H1 (cell line): ENCODE measurements at regions not wholly inside any gene's neighbourhood (a gene's known extent, or its start where the extent isn't known, plus 50 kb on each side); places are given as distances from the start of the nearest gene placed in this dataset.
A peak's percentile ranks its signal among the peaks of the same experiment; 100 is the strongest.

Source experiments
- CTCF ChIA-PET: fragments of 300-600 bp; sonication (Branson Sonifier 250); formaldehyde crosslinking; loops from one replicate; lab custom pipeline; 2021; ENCODE audit not compliant: partially characterized antibody; lab: Charles Lee
- POLR2A ChIA-PET: fragments of 300-600 bp; sonication (Branson Sonifier 250); formaldehyde crosslinking; loops from one replicate; lab custom pipeline; 2021; ENCODE audit warnings: inconsistent platforms; ENCODE audit not compliant: partially characterized antibody; lab: Charles Lee
- DNase-seq, 2 experiments: peaks; one replicate each; pipeline versions ENCODE4 v3.0.0 to v3.0.0-alpha.2; 2010 to 2022; ENCODE audit warnings: low spot score in 2 of 2, low read depth in 1 of 2, mixed read lengths in 1 of 2
- FAIRE-seq: peaks from 2 replicates; lab custom pipeline; 2011; peaks lifted over from hg19 to GRCh38; lab: Jason Lieb, UNC
- H2AFZ ChIP-seq: 2 replicates; pipeline ENCODE4 v1.8.1; 2012; ENCODE audit warnings: low read length, inconsistent platforms
- H2AK5ac ChIP-seq: 2 replicates; pipeline ENCODE4 v1.6.1; 2013; ENCODE audit warnings: low read depth, low read length
- H2BK120ac ChIP-seq: replicated peaks from 2 replicates; pipeline ENCODE3; 2013; ENCODE audit warnings: low read depth, low read length, inconsistent platforms
- H2BK12ac ChIP-seq: 2 replicates; pipeline ENCODE4 v1.6.1; 2013; ENCODE audit warnings: low read depth, low read length
- H2BK15ac ChIP-seq: 2 replicates; pipeline ENCODE4 v1.6.1; 2013; ENCODE audit warnings: low read length
- H2BK20ac ChIP-seq: 2 replicates; pipeline ENCODE4 v1.6.1; 2013; ENCODE audit warnings: low read length
- H2BK5ac ChIP-seq: 2 replicates; pipeline ENCODE4 v1.6.1; 2013; ENCODE audit warnings: low read depth, low read length
- H3K14ac ChIP-seq: 2 replicates; pipeline ENCODE4 v1.6.1; 2013; ENCODE audit warnings: inconsistent platforms; ENCODE audit not compliant: insufficient read length
- H3K18ac ChIP-seq: 2 replicates; pipeline ENCODE4 v1.6.1; 2013; ENCODE audit warnings: low read length; ENCODE audit errors: extremely low read depth
- H3K23ac ChIP-seq: 2 replicates; pipeline ENCODE4 v1.6.1; 2013; ENCODE audit warnings: inconsistent platforms; ENCODE audit not compliant: insufficient read length
- H3K23me2 ChIP-seq: 2 replicates; pipeline ENCODE4 v1.6.1; 2013; ENCODE audit warnings: low read depth, low read length
- H3K27ac ChIP-seq: 2 replicates; pipeline ENCODE4 v1.6.1; 2011; ENCODE audit warnings: low read depth, low read length, inconsistent platforms
- H3K27me3 ChIP-seq, 4 experiments: replicated peaks in 1 of 4; 1 replicate in 1 of 4; 2 replicates in 3 of 4; pipeline versions ENCODE4 v1.6.1 to v1.8.1; 2011 to 2013; ENCODE audit warnings: low read length in 3 of 4, mild to moderate bottlenecking in 3 of 4, inconsistent platforms in 2 of 4, mixed read lengths in 2 of 4, moderate library complexity in 1 of 4; ENCODE audit not compliant: control insufficient read depth in 3 of 4, insufficient read depth in 3 of 4; ENCODE audit errors: extremely low read depth in 1 of 4
- H3K36me3 ChIP-seq, 4 experiments: 2 replicates each; pipeline versions ENCODE4 v1.6.1 to v1.8.1; 2011 to 2013; ENCODE audit warnings: mild to moderate bottlenecking in 4 of 4, low read length in 3 of 4, moderate library complexity in 2 of 4, control low read depth in 1 of 4, inconsistent platforms in 1 of 4; ENCODE audit not compliant: insufficient read depth in 4 of 4, control insufficient read depth in 2 of 4
- H3K4ac ChIP-seq: replicated peaks from 2 replicates; pipeline ENCODE3; 2013; ENCODE audit warnings: low read length, low read depth, mixed read lengths, inconsistent platforms; ENCODE audit not compliant: insufficient read length
- H3K4me1 ChIP-seq, 4 experiments: replicated peaks in 1 of 4; 1 replicate in 1 of 4; 2 replicates in 3 of 4; pipeline versions ENCODE4 v1.6.1 to v1.8.1; 2011 to 2013; ENCODE audit warnings: low read length in 3 of 4, inconsistent platforms in 2 of 4, mixed read lengths in 1 of 4; ENCODE audit not compliant: insufficient read depth in 4 of 4, control insufficient read depth in 3 of 4
- H3K4me2 ChIP-seq, 2 experiments: 2 replicates each; pipeline versions ENCODE4 v1.6.1 to v1.8.1; 2011 to 2013; ENCODE audit warnings: low read depth in 2 of 2, low read length in 2 of 2, control low read depth in 1 of 2, inconsistent platforms in 1 of 2, mild to moderate bottlenecking in 1 of 2; ENCODE audit not compliant: insufficient read depth in 1 of 2
- H3K4me3 ChIP-seq, 4 experiments: fragments of 200-600, 300-600 bp in 1 of 4; sonication (generic), shearing (Covaris generic), sonication (Bioruptor Twin) in 1 of 4; 2 replicates each; pipeline versions ENCODE4 v1.5.1 to v1.8.1; 2011 to 2016; ENCODE audit warnings: low read length in 4 of 4, low read depth in 3 of 4, control low read depth in 2 of 4, inconsistent platforms in 2 of 4, mild to moderate bottlenecking in 2 of 4, mixed read lengths in 1 of 4, moderate library complexity in 1 of 4; ENCODE audit not compliant: insufficient read depth in 2 of 4; ENCODE audit errors: extremely low read depth in 1 of 4
- H3K56ac ChIP-seq: replicated peaks from 2 replicates; pipeline ENCODE3; 2013; ENCODE audit warnings: low read depth, mild to moderate bottlenecking, mixed read lengths, low read length, inconsistent platforms; ENCODE audit not compliant: insufficient read length
- H3K79me1 ChIP-seq: 2 replicates; pipeline ENCODE4 v1.6.1; 2013; ENCODE audit warnings: low read depth, low read length, control low read depth
- H3K79me2 ChIP-seq, 2 experiments: 2 replicates each; pipeline versions ENCODE4 v1.6.1 to v1.8.1; 2012 to 2013; ENCODE audit warnings: low read length in 2 of 2, mild to moderate bottlenecking in 2 of 2, inconsistent platforms in 1 of 2; ENCODE audit not compliant: insufficient read depth in 2 of 2, control insufficient read depth in 1 of 2
- H3K9ac ChIP-seq, 4 experiments: replicated peaks in 1 of 4; 1 replicate in 1 of 4; 2 replicates in 3 of 4; pipeline versions ENCODE4 v1.6.1 to v1.8.1; 2011 to 2013; ENCODE audit warnings: low read depth in 3 of 4, low read length in 3 of 4, control low read depth in 2 of 4, mild to moderate bottlenecking in 2 of 4, moderate library complexity in 2 of 4, inconsistent platforms in 1 of 4; ENCODE audit errors: extremely low read depth in 1 of 4
- H3K9me3 ChIP-seq, 2 experiments: 2 replicates each; pipeline versions ENCODE4 v1.6.1 to v1.8.1; 2012 to 2013; ENCODE audit warnings: mild to moderate bottlenecking in 2 of 2, moderate library complexity in 2 of 2, control low read depth in 1 of 2, inconsistent platforms in 1 of 2, low read depth in 1 of 2, low read length in 1 of 2, mixed read lengths in 1 of 2; ENCODE audit not compliant: insufficient read depth in 2 of 2
- H4K20me1 ChIP-seq, 2 experiments: replicated peaks in 1 of 2; 2 replicates each; pipeline versions ENCODE3 to v1.8.1; 2011 to 2013; ENCODE audit warnings: inconsistent platforms in 2 of 2, low read length in 2 of 2, mild to moderate bottlenecking in 1 of 2; ENCODE audit not compliant: insufficient read depth in 2 of 2, control insufficient read depth in 1 of 2
- H4K5ac ChIP-seq: 2 replicates; pipeline ENCODE4 v1.6.1; 2013; ENCODE audit warnings: low read length, low read depth, mixed read lengths, inconsistent platforms; ENCODE audit not compliant: insufficient read length
- H4K8ac ChIP-seq: 2 replicates; pipeline ENCODE4 v1.8.0; 2013; ENCODE audit warnings: mild to moderate bottlenecking, moderate library complexity, low read length, inconsistent platforms; ENCODE audit not compliant: insufficient read depth; ENCODE audit errors: extremely low read depth
- H4K91ac ChIP-seq: replicated peaks from 2 replicates; pipeline ENCODE3; 2013; ENCODE audit warnings: low read length, mixed read lengths, inconsistent platforms; ENCODE audit not compliant: insufficient read length
- ASH2L ChIP-seq: fragments of 200-600, 300-600 bp; sonication (generic); IDR thresholded peaks from one replicate; pipeline ENCODE4 v1.7.1; 2017; ENCODE audit warnings: low read length
- CBX5 ChIP-seq: fragments of 300-800, 300-1000 bp; sonication (generic); IDR thresholded peaks from 2 replicates; pipeline ENCODE4 v1.7.1; 2016; ENCODE audit warnings: antibody characterized with exemption, low read length, low read depth
- CHD1 ChIP-seq: IDR thresholded peaks from 2 replicates; pipeline ENCODE4 v1.6.1; 2012; ENCODE audit warnings: low read depth, low read length, improper control_type of control experiment
- GABPA ChIP-seq: IDR thresholded peaks from 2 replicates; pipeline ENCODE4 v1.6.1; 2011; ENCODE audit warnings: mild to moderate bottlenecking, low read length, moderate library complexity, borderline replicate concordance; ENCODE audit not compliant: insufficient read depth
- GTF2F1 ChIP-seq: IDR thresholded peaks from 2 replicates; pipeline ENCODE4 v1.6.1; 2012; ENCODE audit warnings: low read depth, low read length, improper control_type of control experiment, borderline replicate concordance
- KDM1A ChIP-seq: fragments of 200-600, 300-600 bp; sonication (generic); IDR thresholded peaks from 2 replicates; pipeline ENCODE4 v1.7.1; 2016; ENCODE audit warnings: mild to moderate bottlenecking, low read length, borderline replicate concordance
- MAFK ChIP-seq: IDR thresholded peaks from 2 replicates; pipeline ENCODE4 v1.6.1; 2012; ENCODE audit warnings: low read depth, mild to moderate bottlenecking, improper control_type of control experiment, low read length
- NRF1 ChIP-seq: IDR thresholded peaks from 2 replicates; pipeline ENCODE4 v1.6.1; 2011; ENCODE audit warnings: mild to moderate bottlenecking, low read depth, low read length, improper control_type of control experiment
- RBBP5 ChIP-seq: IDR thresholded peaks from 2 replicates; pipeline ENCODE4 v1.7.1; 2012; ENCODE audit warnings: low read depth, mild to moderate bottlenecking, inconsistent platforms, low read length, moderate library complexity, borderline replicate concordance
- RXRA ChIP-seq: IDR thresholded peaks from 2 replicates; pipeline ENCODE4 v1.6.1; 2011; ENCODE audit warnings: low read depth, mild to moderate bottlenecking, low read length, moderate library complexity; ENCODE audit not compliant: insufficient read depth
- SIRT6 ChIP-seq: IDR thresholded peaks from one replicate; pipeline ENCODE4 v1.7.1; 2012; ENCODE audit warnings: low read length, inconsistent platforms
- SP2 ChIP-seq: IDR thresholded peaks from 2 replicates; pipeline ENCODE4 v1.6.1; 2012; ENCODE audit warnings: mild to moderate bottlenecking, low read length, inconsistent platforms
- WGBS, 2 experiments: shearing (Covaris generic) in 1 of 2; methylation state at CpG; one replicate each; pipeline versions ENCODE4 v1.1.6 to v1.1.7; 2013 to 2015; ENCODE audit warnings: low lambda C conversion rate in 2 of 2, mixed read lengths in 2 of 2, inconsistent platforms in 1 of 2, low coverage in 1 of 2, missing lambda C conversion rate in 1 of 2; ENCODE audit not compliant: insufficient replicate concordance in 2 of 2, insufficient coverage in 1 of 2, insufficient read length in 1 of 2; ENCODE audit errors: extremely low coverage in 1 of 2, missing lambda C conversion rate in 1 of 2; 5-methylcytosine and 5-hydroxymethylcytosine counted together
- TF ChIP-seq, protein P1 (sequence below): IDR thresholded peaks from 2 replicates; pipeline ENCODE4 v1.6.1; 2012; ENCODE audit warnings: inconsistent platforms

DNA sequence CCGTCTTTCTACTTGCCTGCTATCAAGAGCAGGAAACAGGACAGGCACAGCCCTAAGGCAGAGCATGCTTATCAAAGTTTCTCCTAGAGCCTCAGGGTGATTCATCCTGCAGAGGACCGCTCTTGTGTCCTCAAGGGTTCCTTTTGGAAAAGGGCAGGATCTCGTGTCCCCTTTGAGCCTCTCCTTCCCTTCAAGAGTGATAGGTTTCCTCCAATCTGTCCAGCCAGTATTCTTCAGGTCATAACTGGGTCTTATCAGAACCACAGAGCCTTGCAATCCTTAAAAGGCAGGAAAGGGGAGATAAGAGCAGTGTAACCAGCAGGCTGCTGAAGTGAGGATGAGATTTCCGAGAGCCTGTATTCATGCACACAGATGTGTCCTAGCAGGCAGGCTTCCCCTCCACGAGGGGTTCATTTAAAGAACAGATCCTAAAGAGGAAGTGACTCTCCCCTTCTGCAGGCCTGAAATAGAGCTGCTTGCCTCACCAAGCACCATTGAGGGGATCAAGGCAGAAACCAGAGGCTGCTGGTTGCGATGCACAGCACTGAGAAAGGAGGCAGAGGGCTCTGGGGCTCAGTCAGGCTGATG is 90.5 kb upstream of the SVIL start:
- DNase-seq: no peak
- Histone ChIP-seq H3K56ac (no peak overlapping the region), H3K23ac (no peak overlapping the region), H3K4me2 (no peak overlapping the region), H4K8ac (no peak overlapping the region), H2BK20ac (0 out of 2 replicates have a peak overlapping the region, but pooled peaks have one; percentile 32), H3K79me2 (peaks cover 0 to 27% of the 10 kb centered on the region in 2 experiments; a peak in 2 of 4 replicates), H3K4ac (no peak overlapping the region), H3K79me1 (peaks cover 3% of the 10 kb centered on the region; the same call in 1 of the 2 replicates), H3K23me2 (peaks cover 2% of the 10 kb centered on the region; the same call in 1 of the 2 replicates), H4K20me1 (no peaks in the 10 kb centered on the region), H2BK5ac (no peak overlapping the region), H3K14ac (no peak overlapping the region), H3K9ac (no peak overlapping the region), H3K18ac (no peak overlapping the region; the same call in 1 of the 2 replicates), H4K91ac (no peak overlapping the region), H2AFZ (no peak overlapping the region), H4K5ac (no peak overlapping the region), H2BK12ac (no peak overlapping the region), H3K27ac (no peak overlapping the region), H3K4me3 (no peak overlapping the region), H2BK120ac (no peak overlapping the region), H2AK5ac (no peak overlapping the region), H3K9me3 (0 out of 4 replicates have a peak, but pooled peaks cover 3 to 9% of the 10 kb centered on the region in 2 experiments), H3K27me3 (no peaks in the 10 kb centered on the region), H3K36me3 (no peaks in the 10 kb centered on the region; a peak in 1 of 8 replicates), H3K4me1 (peaks cover 5 to 12% (median 9%) of the 10 kb centered on the region in 4 experiments; a peak in 5 of 7 replicates), H2BK15ac (no peak overlapping the region)
- POLR2A ChIA-PET: interaction anchor here (1.0 kb wide), 1 partner anchor 19 kb away, joined by 3 read pairs; no protein-coding TSS in a partner anchor
- CTCF ChIA-PET: interaction anchor here (0.6 to 1.2 kb wide), 4 partner anchors 11 to 1205 kb away, joined by 3 read pairs; no protein-coding TSS in a partner anchor
- TF ChIP-seq CBX5 (no peak), GABPA (no peak), CHD1 (no peak), KDM1A (no peak), SP2 (no peak), ASH2L (no peak), NRF1 (no peak), RXRA (no peak), RBBP5 (no peak), MAFK (no peak), GTF2F1 (no peak), SIRT6 (no peak)
- TF ChIP-seq, protein P1, sequence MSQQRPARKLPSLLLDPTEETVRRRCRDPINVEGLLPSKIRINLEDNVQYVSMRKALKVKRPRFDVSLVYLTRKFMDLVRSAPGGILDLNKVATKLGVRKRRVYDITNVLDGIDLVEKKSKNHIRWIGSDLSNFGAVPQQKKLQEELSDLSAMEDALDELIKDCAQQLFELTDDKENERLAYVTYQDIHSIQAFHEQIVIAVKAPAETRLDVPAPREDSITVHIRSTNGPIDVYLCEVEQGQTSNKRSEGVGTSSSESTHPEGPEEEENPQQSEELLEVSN: no peak
- 94% methylated on average over 6 of the region's 6 CpGs; no CpG with 5 or more reads in 1 of the 2 experiments for WGBS, 2 experiments
- FAIRE-seq: no peak
